ENCODE measurements at regions not wholly inside any gene's neighbourhood (a gene's known extent, or its start where the extent isn't known, plus 50 kb on each side); places are given as distances from the start of the nearest gene placed in this dataset.

DNA sequence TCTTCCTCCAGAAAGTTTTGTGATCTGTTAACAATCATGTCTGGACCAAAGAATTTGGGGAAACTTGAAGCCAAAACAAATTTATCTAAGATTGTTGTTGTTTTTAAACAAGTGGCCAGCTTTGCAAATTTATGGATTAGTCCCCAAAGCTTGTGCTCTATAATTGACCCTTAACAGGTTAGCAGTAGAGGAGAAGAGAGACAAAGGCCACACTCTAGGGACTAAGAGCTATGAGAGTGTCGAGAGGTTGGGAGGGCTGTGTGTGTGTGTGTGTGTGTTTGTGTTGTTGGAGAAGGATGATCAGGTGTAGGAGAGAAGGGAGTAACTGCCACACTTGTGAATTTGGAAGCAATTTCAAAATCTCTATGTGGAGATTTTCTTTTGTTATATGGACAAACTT lies 367.3 kb downstream of the KCNRG start:
- TF ChIP-seq, protein P1, sequence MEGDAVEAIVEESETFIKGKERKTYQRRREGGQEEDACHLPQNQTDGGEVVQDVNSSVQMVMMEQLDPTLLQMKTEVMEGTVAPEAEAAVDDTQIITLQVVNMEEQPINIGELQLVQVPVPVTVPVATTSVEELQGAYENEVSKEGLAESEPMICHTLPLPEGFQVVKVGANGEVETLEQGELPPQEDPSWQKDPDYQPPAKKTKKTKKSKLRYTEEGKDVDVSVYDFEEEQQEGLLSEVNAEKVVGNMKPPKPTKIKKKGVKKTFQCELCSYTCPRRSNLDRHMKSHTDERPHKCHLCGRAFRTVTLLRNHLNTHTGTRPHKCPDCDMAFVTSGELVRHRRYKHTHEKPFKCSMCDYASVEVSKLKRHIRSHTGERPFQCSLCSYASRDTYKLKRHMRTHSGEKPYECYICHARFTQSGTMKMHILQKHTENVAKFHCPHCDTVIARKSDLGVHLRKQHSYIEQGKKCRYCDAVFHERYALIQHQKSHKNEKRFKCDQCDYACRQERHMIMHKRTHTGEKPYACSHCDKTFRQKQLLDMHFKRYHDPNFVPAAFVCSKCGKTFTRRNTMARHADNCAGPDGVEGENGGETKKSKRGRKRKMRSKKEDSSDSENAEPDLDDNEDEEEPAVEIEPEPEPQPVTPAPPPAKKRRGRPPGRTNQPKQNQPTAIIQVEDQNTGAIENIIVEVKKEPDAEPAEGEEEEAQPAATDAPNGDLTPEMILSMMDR (IDR thresholded peaks at IDR 0.05; ENCODE audit: low read length), result no peak
- TF ChIP-seq EZH2 (IDR thresholded peaks at IDR 0.05; ENCODE audit: borderline replicate concordance, low read length), result no peak

All from OCI-LY1 (cell line).